DOHH2 (cell line): ENCODE measurements at regions not wholly inside any gene's neighbourhood (a gene's known extent, or its start where the extent isn't known, plus 50 kb on each side); places are given as distances from the start of the nearest gene placed in this dataset.

Source experiments
- H3F3A ChIP-seq: fragments of 200-600 bp; sonication (generic), shearing (Covaris generic); 2 replicates; pipeline ENCODE4 v1.6.0; 2016; ENCODE audit warnings: antibody characterized with exemption, mild to moderate bottlenecking; ENCODE audit not compliant: control insufficient read depth, insufficient read depth
- H3K27ac ChIP-seq: fragments of 200-600 bp; sonication (generic); 2 replicates; pipeline ENCODE4 v1.5.1; 2014; ENCODE audit warnings: low read depth, mild to moderate bottlenecking, low read length, moderate library complexity
- H3K27me3 ChIP-seq: fragments of 200-600 bp; sonication (generic); 2 replicates; pipeline ENCODE4 v1.6.1; 2014; ENCODE audit warnings: mild to moderate bottlenecking, low read length, mixed read lengths; ENCODE audit not compliant: control insufficient read depth
- H3K36me3 ChIP-seq: fragments of 200-600 bp; sonication (generic); 2 replicates; pipeline ENCODE4 v1.6.1; 2014; ENCODE audit warnings: mild to moderate bottlenecking, low read length, moderate library complexity, mixed read lengths; ENCODE audit not compliant: control insufficient read depth
- H3K4me1 ChIP-seq: fragments of 200-600 bp; sonication (generic); 2 replicates; pipeline ENCODE4 v1.6.1; 2014; ENCODE audit warnings: mild to moderate bottlenecking, low read length, mixed read lengths; ENCODE audit not compliant: control insufficient read depth
- H3K4me2 ChIP-seq: fragments of 200-600 bp; sonication (generic); 2 replicates; pipeline ENCODE4 v1.6.0; 2014; ENCODE audit warnings: mild to moderate bottlenecking, low read length, moderate library complexity
- H3K4me3 ChIP-seq: fragments of 200-600 bp; sonication (generic); 2 replicates; pipeline ENCODE4 v1.5.1; 2014; ENCODE audit warnings: mild to moderate bottlenecking, low read length, mixed read lengths
- H3K79me2 ChIP-seq: fragments of 200-600 bp; sonication (generic); 2 replicates; pipeline ENCODE4 v1.6.1; 2014; ENCODE audit warnings: mild to moderate bottlenecking, low read length, mixed read lengths; ENCODE audit not compliant: control insufficient read depth
- H3K9me2 ChIP-seq: fragments of 200-600 bp; sonication (generic); replicated peaks from 2 replicates; pipeline ENCODE4 v1.6.1; 2014; ENCODE audit warnings: mild to moderate bottlenecking, low read length, mixed read lengths; ENCODE audit not compliant: control insufficient read depth
- H3K9me3 ChIP-seq: fragments of 200-600 bp; sonication (generic); 2 replicates; pipeline ENCODE4 v1.6.1; 2014; ENCODE audit warnings: antibody characterized with exemption, low read length, mixed read lengths; ENCODE audit not compliant: control insufficient read depth, insufficient read depth
- H4K20me1 ChIP-seq: fragments of 200-600 bp; sonication (generic); 2 replicates; pipeline ENCODE4 v1.6.0; 2014; ENCODE audit warnings: low read depth, mild to moderate bottlenecking, antibody characterized with exemption, low read length, moderate library complexity; ENCODE audit not compliant: control insufficient read depth, insufficient read depth
- EZH2phosphoT487 ChIP-seq: fragments of 200-600 bp; sonication (generic); IDR thresholded peaks from 2 replicates; pipeline ENCODE4 v1.6.1; 2017; ENCODE audit warnings: borderline replicate concordance, mild to moderate bottlenecking, antibody characterized with exemption, low read length, moderate library complexity, mixed read lengths
- TF ChIP-seq, protein P1 (sequence below): fragments of 200-600 bp; sonication (generic); IDR thresholded peaks from one replicate; pipeline ENCODE4 v1.5.1; 2014; ENCODE audit warnings: antibody characterized with exemption, mild to moderate bottlenecking, low read depth, low read length; ENCODE audit not compliant: poor library complexity, severe bottlenecking

DNA sequence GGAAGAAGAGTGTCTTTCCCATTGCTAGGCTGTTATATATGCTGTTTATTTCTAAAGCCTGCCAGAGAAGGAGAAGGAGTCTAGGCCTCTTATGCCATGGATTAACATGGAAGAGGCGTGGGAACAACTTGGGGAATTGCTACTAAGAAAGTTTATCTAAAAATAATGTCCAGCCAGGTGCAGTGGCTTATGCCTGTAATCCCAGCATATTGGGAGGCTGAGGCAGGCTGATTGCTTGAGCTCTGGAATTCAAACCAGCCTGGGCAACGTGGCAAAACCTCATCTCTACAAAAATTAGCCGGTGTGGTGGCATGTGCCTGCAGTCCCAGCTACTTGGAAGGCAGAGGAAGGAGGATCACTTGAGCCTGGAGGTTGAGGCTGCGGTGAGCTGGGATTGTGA is 51.7 kb upstream of the ARPP19 start:
- no peak overlapping the region for H3K4me2 ChIP-seq
- H3K79me2 ChIP-seq, result no peaks in the 10 kb centered on the region
- H3K27ac ChIP-seq, result no peak overlapping the region
- no peaks in the 10 kb centered on the region for H3K9me2 ChIP-seq
- H3K36me3 ChIP-seq, result peaks cover 62% of the 10 kb centered on the region
- H3K4me3 ChIP-seq, result no peak overlapping the region
- TF ChIP-seq, protein P1, sequence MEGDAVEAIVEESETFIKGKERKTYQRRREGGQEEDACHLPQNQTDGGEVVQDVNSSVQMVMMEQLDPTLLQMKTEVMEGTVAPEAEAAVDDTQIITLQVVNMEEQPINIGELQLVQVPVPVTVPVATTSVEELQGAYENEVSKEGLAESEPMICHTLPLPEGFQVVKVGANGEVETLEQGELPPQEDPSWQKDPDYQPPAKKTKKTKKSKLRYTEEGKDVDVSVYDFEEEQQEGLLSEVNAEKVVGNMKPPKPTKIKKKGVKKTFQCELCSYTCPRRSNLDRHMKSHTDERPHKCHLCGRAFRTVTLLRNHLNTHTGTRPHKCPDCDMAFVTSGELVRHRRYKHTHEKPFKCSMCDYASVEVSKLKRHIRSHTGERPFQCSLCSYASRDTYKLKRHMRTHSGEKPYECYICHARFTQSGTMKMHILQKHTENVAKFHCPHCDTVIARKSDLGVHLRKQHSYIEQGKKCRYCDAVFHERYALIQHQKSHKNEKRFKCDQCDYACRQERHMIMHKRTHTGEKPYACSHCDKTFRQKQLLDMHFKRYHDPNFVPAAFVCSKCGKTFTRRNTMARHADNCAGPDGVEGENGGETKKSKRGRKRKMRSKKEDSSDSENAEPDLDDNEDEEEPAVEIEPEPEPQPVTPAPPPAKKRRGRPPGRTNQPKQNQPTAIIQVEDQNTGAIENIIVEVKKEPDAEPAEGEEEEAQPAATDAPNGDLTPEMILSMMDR, result no peak
- no peak for TF ChIP-seq EZH2phosphoT487
- no peaks in the 10 kb centered on the region for H3F3A ChIP-seq
- no peaks in the 10 kb centered on the region for H3K9me3 ChIP-seq
- H3K27me3 ChIP-seq, result no peaks in the 10 kb centered on the region
- no peaks in the 10 kb centered on the region for H4K20me1 ChIP-seq
- H3K4me1 ChIP-seq, result no peaks in the 10 kb centered on the region
